Liver (tissue), 8 donors: ENCODE measurements at regions not wholly inside any gene's neighbourhood (a gene's known extent, or its start where the extent isn't known, plus 50 kb on each side); places are given as distances from the start of the nearest gene placed in this dataset.

Experiments
- DNase-seq: peaks from one replicate; pipeline ENCODE4 v3.0.0-alpha.2; 2017; ENCODE audit warnings: low spot score
- H3K27ac ChIP-seq, 2 donors: one replicate each; pipeline ENCODE4 v1.7.0; 2013; ENCODE audit warnings: inconsistent platforms in 2 of 2, low read length in 2 of 2, control low read depth in 1 of 2, low read depth in 1 of 2, mild to moderate bottlenecking in 1 of 2
- H3K27me3 ChIP-seq, 4 donors: one replicate each; pipeline versions ENCODE4 v1.6.1 to v1.7.0; 2013; ENCODE audit warnings: low read length in 3 of 4, inconsistent platforms in 1 of 4, mild to moderate bottlenecking in 1 of 4, moderate library complexity in 1 of 4; ENCODE audit not compliant: control insufficient read depth in 4 of 4, insufficient read depth in 4 of 4
- H3K36me3 ChIP-seq, 4 donors: one replicate each; pipeline versions ENCODE4 v1.6.1 to v1.7.0; 2013; ENCODE audit warnings: low read length in 3 of 4, mild to moderate bottlenecking in 3 of 4, low read depth in 1 of 4, moderate library complexity in 1 of 4; ENCODE audit not compliant: control insufficient read depth in 4 of 4, insufficient read depth in 3 of 4
- H3K4me1 ChIP-seq, 4 donors: one replicate each; pipeline versions ENCODE4 v1.6.1 to v1.7.0; 2013; ENCODE audit warnings: low read length in 3 of 4, mild to moderate bottlenecking in 3 of 4, moderate library complexity in 1 of 4; ENCODE audit not compliant: control insufficient read depth in 4 of 4, insufficient read depth in 4 of 4
- H3K4me3 ChIP-seq, 3 donors: one replicate each; pipeline versions ENCODE4 v1.6.1 to v1.7.0; 2013; ENCODE audit warnings: low read length in 3 of 3, control low read depth in 1 of 3, low read depth in 1 of 3, mild to moderate bottlenecking in 1 of 3
- H3K9ac ChIP-seq, 2 donors: one replicate each; pipeline ENCODE4 v1.7.0; 2013; ENCODE audit warnings: low read length in 2 of 2, mild to moderate bottlenecking in 2 of 2, moderate library complexity in 2 of 2, control low read depth in 1 of 2, low read depth in 1 of 2
- H3K9me3 ChIP-seq, 4 donors: one replicate each; pipeline versions ENCODE4 v1.6.1 to v1.7.0; 2013; ENCODE audit warnings: low read length in 3 of 4; ENCODE audit not compliant: control insufficient read depth in 4 of 4
- EGR1 ChIP-seq, 2 donors: IDR thresholded peaks; 2 replicates each; pipeline ENCODE4 v1.6.1; 2016 to 2018; ENCODE audit warnings: antibody characterized with exemption in 2 of 2, low read depth in 2 of 2
- FOXA2 ChIP-seq: IDR thresholded peaks from 2 replicates; pipeline ENCODE4 v1.6.1; 2016; ENCODE audit warnings: antibody characterized with exemption
- GABPA ChIP-seq, 2 donors: IDR thresholded peaks in 1 of 2; conservative IDR thresholded peaks in 1 of 2; 2 replicates each; pipeline ENCODE4 v1.6.1; 2016; ENCODE audit warnings: antibody characterized with exemption in 2 of 2, mild to moderate bottlenecking in 1 of 2, moderate library complexity in 1 of 2
- HNF4A ChIP-seq, 2 donors: conservative IDR thresholded peaks; 2 replicates each; pipeline ENCODE4 v1.6.1; 2016; ENCODE audit warnings: antibody characterized with exemption in 2 of 2, mild to moderate bottlenecking in 2 of 2
- HNF4G ChIP-seq: IDR thresholded peaks from 2 replicates; pipeline ENCODE4 v1.6.1; 2016; ENCODE audit warnings: antibody characterized with exemption
- JUND ChIP-seq, 2 donors: IDR thresholded peaks; 2 replicates each; pipeline ENCODE4 v1.6.1; 2016; ENCODE audit warnings: antibody characterized with exemption in 2 of 2
- NR2F2 ChIP-seq: IDR thresholded peaks from 2 replicates; pipeline ENCODE4 v1.6.1; 2016; ENCODE audit warnings: antibody characterized with exemption
- RAD21 ChIP-seq, 2 donors: IDR thresholded peaks; 2 replicates each; pipeline ENCODE4 v1.6.1; 2016; ENCODE audit warnings: antibody characterized with exemption in 2 of 2, mild to moderate bottlenecking in 2 of 2
- RXRA ChIP-seq, 2 donors: IDR thresholded peaks; 2 replicates each; pipeline ENCODE4 v1.6.1; 2017 to 2018; ENCODE audit warnings: antibody characterized with exemption in 2 of 2, mild to moderate bottlenecking in 1 of 2
- SP1 ChIP-seq: IDR thresholded peaks from 2 replicates; pipeline ENCODE4 v1.6.1; 2018; ENCODE audit warnings: antibody characterized with exemption, mild to moderate bottlenecking
- YY1 ChIP-seq: IDR thresholded peaks from 2 replicates; pipeline ENCODE4 v1.6.1; 2016; ENCODE audit warnings: antibody characterized with exemption, mild to moderate bottlenecking
- ZBTB33 ChIP-seq: IDR thresholded peaks from 2 replicates; pipeline ENCODE4 v1.6.1; 2016; ENCODE audit warnings: antibody characterized with exemption
- WGBS: extraction: QIAGEN DNeasy Blood & Tissue Kit; methylation state at CpG from one replicate; pipeline ENCODE4 v1.1.7; 2013; 5-methylcytosine and 5-hydroxymethylcytosine counted together
- TF ChIP-seq, protein P1 (sequence below): IDR thresholded peaks from 2 replicates; pipeline ENCODE4 v1.6.1; 2016; ENCODE audit warnings: antibody characterized with exemption
- TF ChIP-seq, protein P2 (sequence below): fragments of 150-350 bp; IDR thresholded peaks from 2 replicates; pipeline ENCODE4 v1.5.1; 2017; ENCODE audit warnings: improper control_type of control experiment, low read depth, low read length; ENCODE audit not compliant: missing input control
- TF ChIP-seq, protein P3 (sequence below): IDR thresholded peaks from 2 replicates; pipeline ENCODE4 v1.6.1; 2016; ENCODE audit warnings: antibody characterized with exemption
- TF ChIP-seq, protein P4 (sequence below): IDR thresholded peaks from 2 replicates; pipeline ENCODE4 v1.6.1; 2016; ENCODE audit warnings: antibody characterized with exemption, mild to moderate bottlenecking
- donor health status: healthy.
- donor health status: healthy.
- donor health status: healthy.
- donor health status: healthy.
- donor health status: healthy.

DNA sequence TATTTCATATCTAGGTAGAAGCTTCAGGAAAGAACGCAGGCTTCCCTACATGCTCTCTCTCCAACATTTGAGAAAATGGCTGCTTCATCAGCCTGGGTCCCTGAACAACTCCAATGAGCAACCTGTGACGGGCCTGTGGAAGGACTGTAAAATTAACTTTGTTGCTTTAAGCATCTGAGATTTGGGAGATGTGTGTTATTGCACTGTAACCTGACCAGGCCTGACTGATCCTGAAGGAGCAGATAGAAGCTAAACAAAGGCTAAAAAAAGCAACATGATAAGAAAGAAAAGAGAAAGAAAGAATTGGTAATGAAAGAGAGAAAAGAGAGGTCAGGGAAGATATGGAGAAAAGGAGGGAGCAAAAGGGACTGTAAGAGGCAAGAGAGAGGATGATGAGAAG lies 77.1 kb upstream of the MBNL2 start:
- WGBS = 97% methylated on average over 2 of the region's 2 CpGs
- H3K27ac ChIP-seq = no peak overlapping the region
- TF ChIP-seq, protein P1, sequence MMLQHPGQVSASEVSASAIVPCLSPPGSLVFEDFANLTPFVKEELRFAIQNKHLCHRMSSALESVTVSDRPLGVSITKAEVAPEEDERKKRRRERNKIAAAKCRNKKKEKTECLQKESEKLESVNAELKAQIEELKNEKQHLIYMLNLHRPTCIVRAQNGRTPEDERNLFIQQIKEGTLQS = no peak
- TF ChIP-seq HNF4G (no peak), SP1 (no peak), EGR1 (IDR thresholded peaks at IDR 0.05; ENCODE audit: low read depth in 2 of 2) (no peak), GABPA (IDR thresholded peaks at IDR 0.05 in 1 of 2, conservative IDR thresholded peaks at IDR 0.05 in 1 of 2) (no peak), NR2F2 (no peak), RXRA (IDR thresholded peaks at IDR 0.05) (no peak), RAD21 (IDR thresholded peaks at IDR 0.05) (no peak), YY1 (no peak), JUND (IDR thresholded peaks at IDR 0.05) (no peak), FOXA2 (no peak), ZBTB33 (no peak), HNF4A (conservative IDR thresholded peaks at IDR 0.05) (no peak)
- TF ChIP-seq, protein P2, sequence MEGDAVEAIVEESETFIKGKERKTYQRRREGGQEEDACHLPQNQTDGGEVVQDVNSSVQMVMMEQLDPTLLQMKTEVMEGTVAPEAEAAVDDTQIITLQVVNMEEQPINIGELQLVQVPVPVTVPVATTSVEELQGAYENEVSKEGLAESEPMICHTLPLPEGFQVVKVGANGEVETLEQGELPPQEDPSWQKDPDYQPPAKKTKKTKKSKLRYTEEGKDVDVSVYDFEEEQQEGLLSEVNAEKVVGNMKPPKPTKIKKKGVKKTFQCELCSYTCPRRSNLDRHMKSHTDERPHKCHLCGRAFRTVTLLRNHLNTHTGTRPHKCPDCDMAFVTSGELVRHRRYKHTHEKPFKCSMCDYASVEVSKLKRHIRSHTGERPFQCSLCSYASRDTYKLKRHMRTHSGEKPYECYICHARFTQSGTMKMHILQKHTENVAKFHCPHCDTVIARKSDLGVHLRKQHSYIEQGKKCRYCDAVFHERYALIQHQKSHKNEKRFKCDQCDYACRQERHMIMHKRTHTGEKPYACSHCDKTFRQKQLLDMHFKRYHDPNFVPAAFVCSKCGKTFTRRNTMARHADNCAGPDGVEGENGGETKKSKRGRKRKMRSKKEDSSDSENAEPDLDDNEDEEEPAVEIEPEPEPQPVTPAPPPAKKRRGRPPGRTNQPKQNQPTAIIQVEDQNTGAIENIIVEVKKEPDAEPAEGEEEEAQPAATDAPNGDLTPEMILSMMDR = no peak
- TF ChIP-seq, protein P3, sequence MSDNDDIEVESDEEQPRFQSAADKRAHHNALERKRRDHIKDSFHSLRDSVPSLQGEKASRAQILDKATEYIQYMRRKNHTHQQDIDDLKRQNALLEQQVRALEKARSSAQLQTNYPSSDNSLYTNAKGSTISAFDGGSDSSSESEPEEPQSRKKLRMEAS = no peak
- no peak overlapping the region for H3K4me3 ChIP-seq
- no peaks in the 10 kb centered on the region for H3K27me3 ChIP-seq
- H3K9ac ChIP-seq = no peak overlapping the region
- H3K4me1 ChIP-seq = peaks cover 0 to 4% (median 3%) of the 10 kb centered on the region in 4 donors
- DNase-seq = no peak
- no peaks in the 10 kb centered on the region for H3K9me3 ChIP-seq
- H3K36me3 ChIP-seq = no peaks in the 10 kb centered on the region

- no peaks in the 10 kb centered on the region for H3K27me3 ChIP-seq
- H3K4me3 ChIP-seq = peak overlapping the region in 1 of 3 donors; percentile 34
- H3K9ac ChIP-seq = no peak overlapping the region
- H3K4me1 ChIP-seq = peaks cover 0 to 4% (median 3%) of the 10 kb centered on the region in 4 donors
- H3K9me3 ChIP-seq = peaks cover 0 to 4% (median 1%) of the 10 kb centered on the region in 4 donors
- no peak overlapping the region for H3K27ac ChIP-seq
- no peak for DNase-seq
- WGBS = 40% methylated on average over 4 of the region's 4 CpGs
- TF ChIP-seq, protein P4, sequence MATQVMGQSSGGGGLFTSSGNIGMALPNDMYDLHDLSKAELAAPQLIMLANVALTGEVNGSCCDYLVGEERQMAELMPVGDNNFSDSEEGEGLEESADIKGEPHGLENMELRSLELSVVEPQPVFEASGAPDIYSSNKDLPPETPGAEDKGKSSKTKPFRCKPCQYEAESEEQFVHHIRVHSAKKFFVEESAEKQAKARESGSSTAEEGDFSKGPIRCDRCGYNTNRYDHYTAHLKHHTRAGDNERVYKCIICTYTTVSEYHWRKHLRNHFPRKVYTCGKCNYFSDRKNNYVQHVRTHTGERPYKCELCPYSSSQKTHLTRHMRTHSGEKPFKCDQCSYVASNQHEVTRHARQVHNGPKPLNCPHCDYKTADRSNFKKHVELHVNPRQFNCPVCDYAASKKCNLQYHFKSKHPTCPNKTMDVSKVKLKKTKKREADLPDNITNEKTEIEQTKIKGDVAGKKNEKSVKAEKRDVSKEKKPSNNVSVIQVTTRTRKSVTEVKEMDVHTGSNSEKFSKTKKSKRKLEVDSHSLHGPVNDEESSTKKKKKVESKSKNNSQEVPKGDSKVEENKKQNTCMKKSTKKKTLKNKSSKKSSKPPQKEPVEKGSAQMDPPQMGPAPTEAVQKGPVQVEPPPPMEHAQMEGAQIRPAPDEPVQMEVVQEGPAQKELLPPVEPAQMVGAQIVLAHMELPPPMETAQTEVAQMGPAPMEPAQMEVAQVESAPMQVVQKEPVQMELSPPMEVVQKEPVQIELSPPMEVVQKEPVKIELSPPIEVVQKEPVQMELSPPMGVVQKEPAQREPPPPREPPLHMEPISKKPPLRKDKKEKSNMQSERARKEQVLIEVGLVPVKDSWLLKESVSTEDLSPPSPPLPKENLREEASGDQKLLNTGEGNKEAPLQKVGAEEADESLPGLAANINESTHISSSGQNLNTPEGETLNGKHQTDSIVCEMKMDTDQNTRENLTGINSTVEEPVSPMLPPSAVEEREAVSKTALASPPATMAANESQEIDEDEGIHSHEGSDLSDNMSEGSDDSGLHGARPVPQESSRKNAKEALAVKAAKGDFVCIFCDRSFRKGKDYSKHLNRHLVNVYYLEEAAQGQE = no peak
- TF ChIP-seq NR2F2 (no peak), EGR1 (IDR thresholded peaks at IDR 0.05; ENCODE audit: low read depth in 2 of 2) (peak in 1 of 2 donors; percentile 83), FOXA2 (peak; percentile 51), HNF4A (conservative IDR thresholded peaks at IDR 0.05) (peak; percentile 37 to 64), RXRA (IDR thresholded peaks at IDR 0.05) (peak in 1 of 2 donors; percentile 65), SP1 (peak; percentile 11), GABPA (IDR thresholded peaks at IDR 0.05 in 1 of 2, conservative IDR thresholded peaks at IDR 0.05 in 1 of 2) (no peak), HNF4G (no peak), YY1 (peak; percentile 79)
- TF ChIP-seq, protein P1 = no peak
- H3K36me3 ChIP-seq = no peaks in the 10 kb centered on the region
Measured at GRCh38 chr13:97148894-97149293, 73.2 kb upstream of the MBNL2 start.
